HUES64 (cell line): ENCODE measurements at regions not wholly inside any gene's neighbourhood (a gene's known extent, or its start where the extent isn't known, plus 50 kb on each side); places are given as distances from the start of the nearest gene placed in this dataset.
A peak's percentile ranks its signal among the peaks of the same experiment; 100 is the strongest.

Source experiments
- H3K27ac ChIP-seq: 2 replicates; pipeline ENCODE4 v1.7.0; 2013; ENCODE audit warnings: low read depth, low read length, inconsistent platforms
- H3K27me3 ChIP-seq: 2 replicates; pipeline ENCODE4 v1.6.1; 2013; ENCODE audit warnings: mild to moderate bottlenecking, low read length; ENCODE audit not compliant: insufficient read depth
- H3K36me3 ChIP-seq: 2 replicates; pipeline ENCODE4 v1.6.1; 2013; ENCODE audit warnings: mild to moderate bottlenecking, low read length; ENCODE audit not compliant: insufficient read depth
- H3K4me1 ChIP-seq: 2 replicates; pipeline ENCODE4 v1.6.1; 2013; ENCODE audit warnings: mild to moderate bottlenecking, low read length, moderate library complexity; ENCODE audit not compliant: insufficient read depth
- H3K4me3 ChIP-seq: 2 replicates; pipeline ENCODE4 v1.5.1; 2013; ENCODE audit warnings: mild to moderate bottlenecking, low read length, moderate library complexity
- H3K9ac ChIP-seq: 2 replicates; pipeline ENCODE4 v1.6.1; 2013; ENCODE audit warnings: mild to moderate bottlenecking, low read depth, low read length
- H3K9me3 ChIP-seq: 2 replicates; pipeline ENCODE4 v1.6.1; 2013; ENCODE audit warnings: low read depth, low read length; ENCODE audit not compliant: insufficient read depth
- WGBS: fragments of 150-250, 120-280 bp; methylation state at CpG from one replicate; pipeline ENCODE4 v1.1.7; 2013; ENCODE audit warnings: missing lambda C conversion rate; 5-methylcytosine and 5-hydroxymethylcytosine counted together

DNA sequence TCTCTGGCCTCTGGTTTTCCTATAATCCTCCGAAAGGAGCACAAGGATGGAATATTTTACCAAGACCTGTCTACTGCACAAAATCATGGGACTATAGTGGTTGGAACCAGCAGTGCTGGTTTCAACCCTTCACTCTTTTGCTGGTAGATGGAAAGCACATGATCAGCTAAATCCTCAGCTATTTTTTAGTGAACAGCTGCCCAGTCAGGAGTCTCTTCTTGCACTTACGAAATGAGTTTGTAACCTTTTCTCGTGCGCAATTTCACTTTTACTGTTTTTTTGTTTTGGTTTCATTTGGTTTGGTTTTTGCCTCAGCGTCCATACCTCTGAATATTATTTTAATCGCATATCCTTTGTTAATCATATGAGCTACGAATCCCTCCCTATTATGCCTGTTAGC is 418.5 kb upstream of the CPEB2 start:
- Histone ChIP-seq H3K4me3 (no peak overlapping the region), H3K36me3 (no peaks in the 10 kb centered on the region), H3K27ac (no peak overlapping the region), H3K9me3 (no peaks in the 10 kb centered on the region), H3K9ac (no peak overlapping the region), H3K27me3 (no peaks in the 10 kb centered on the region), H3K4me1 (0 out of 2 replicates have a peak, but pooled peaks cover 2% of the 10 kb centered on the region)
- WGBS: 98% methylated on average over 6 of the region's 7 CpGs

DNA sequence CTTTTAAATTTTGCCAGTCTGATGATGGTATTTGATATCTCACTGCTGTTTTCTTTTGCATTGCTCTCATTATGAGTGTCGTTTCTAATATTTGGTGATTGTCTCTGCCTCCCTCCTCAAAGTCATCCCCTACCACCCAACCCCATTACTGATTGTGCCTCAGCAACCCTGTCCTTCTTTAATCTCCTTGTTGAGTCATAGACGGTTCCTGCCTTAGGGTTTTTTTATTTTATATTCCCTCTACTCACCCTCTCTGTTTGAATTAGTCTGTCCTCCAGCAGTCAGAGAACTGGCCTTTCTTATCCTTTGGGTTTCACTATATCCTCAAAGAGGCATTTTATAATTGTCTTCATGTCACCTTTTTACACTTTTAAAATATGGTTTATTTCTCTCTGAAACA is 409.3 kb upstream of the CPEB2 start:
- 94% methylated on average over 2 of the region's 2 CpGs for WGBS
- H3K4me3 ChIP-seq: no peak overlapping the region
- H3K4me1 ChIP-seq: no peaks in the 10 kb centered on the region
- no peaks in the 10 kb centered on the region for H3K36me3 ChIP-seq
- H3K27me3 ChIP-seq: no peaks in the 10 kb centered on the region
- H3K9ac ChIP-seq: no peak overlapping the region
- no peak overlapping the region for H3K27ac ChIP-seq
- no peaks in the 10 kb centered on the region for H3K9me3 ChIP-seq

DNA sequence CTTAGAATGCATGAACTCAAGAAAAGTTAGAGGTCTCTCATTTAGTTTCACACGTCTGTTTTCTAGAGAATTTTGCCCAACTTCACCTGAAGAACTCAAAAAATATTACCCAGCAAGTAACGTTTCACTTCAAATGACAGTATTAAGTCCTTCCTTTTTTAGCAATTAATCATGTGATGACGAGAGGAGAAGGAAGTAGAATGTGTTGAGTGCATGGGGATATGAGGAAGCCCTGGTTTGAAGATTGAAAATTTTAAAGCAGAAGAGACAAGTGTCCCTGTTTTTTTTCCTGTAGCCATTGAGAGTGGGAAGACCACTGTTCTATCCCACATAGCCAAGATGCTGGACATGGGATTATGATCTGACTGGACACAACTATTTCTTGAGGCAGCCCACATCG is 406.3 kb upstream of the CPEB2 start:
- H3K27me3 ChIP-seq: no peaks in the 10 kb centered on the region
- no peak overlapping the region for H3K27ac ChIP-seq
- no peak overlapping the region for H3K9ac ChIP-seq
- H3K4me3 ChIP-seq: no peak overlapping the region
- H3K9me3 ChIP-seq: no peaks in the 10 kb centered on the region
- H3K36me3 ChIP-seq: no peaks in the 10 kb centered on the region
- H3K4me1 ChIP-seq: no peaks in the 10 kb centered on the region
- 69% methylated on average over 4 of the region's 4 CpGs for WGBS

DNA sequence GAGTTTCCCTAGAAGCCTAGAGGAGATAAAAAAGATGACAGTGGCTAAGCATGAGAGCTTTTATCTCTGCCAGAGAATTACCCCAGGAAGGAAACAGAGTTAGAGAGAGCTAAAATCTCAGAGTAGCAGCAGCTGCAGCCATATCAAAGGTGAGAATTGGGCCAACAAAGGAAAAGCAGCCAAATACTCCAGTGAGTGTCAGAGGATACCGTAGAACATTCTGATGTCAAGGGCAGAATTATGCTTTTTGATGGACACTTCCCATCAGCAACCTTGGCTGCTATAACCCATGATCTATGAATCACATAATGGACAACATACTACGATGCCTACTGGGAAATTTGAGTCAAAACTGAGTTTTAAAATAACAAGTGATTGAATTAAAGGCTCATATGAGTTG is 405.8 kb upstream of the CPEB2 start:
- no peaks in the 10 kb centered on the region for H3K4me1 ChIP-seq
- no peaks in the 10 kb centered on the region for H3K36me3 ChIP-seq
- 97% methylated on average over 2 of the region's 2 CpGs for WGBS
- no peaks in the 10 kb centered on the region for H3K27me3 ChIP-seq
- no peaks in the 10 kb centered on the region for H3K9me3 ChIP-seq
- H3K9ac ChIP-seq: no peak overlapping the region
- H3K27ac ChIP-seq: no peak overlapping the region
- no peak overlapping the region for H3K4me3 ChIP-seq

DNA sequence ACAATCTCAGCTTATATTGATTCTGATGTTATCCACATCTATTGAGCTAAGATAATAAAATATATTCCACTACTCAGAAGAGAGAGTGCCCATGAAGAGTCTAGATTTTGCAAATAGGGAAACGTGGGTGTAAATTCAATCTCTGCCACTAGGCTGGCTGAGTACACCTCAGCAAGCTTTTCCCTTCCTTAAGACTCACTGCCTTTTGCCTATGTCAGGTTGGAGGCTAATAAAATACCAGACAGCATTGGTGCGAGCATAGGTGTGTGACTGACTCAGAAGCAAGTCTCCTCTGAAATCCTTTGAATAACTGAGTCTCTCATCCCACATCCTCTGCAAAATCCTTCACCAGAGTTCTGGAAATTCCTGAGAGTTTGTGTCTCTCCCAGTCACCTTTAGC is 405.4 kb upstream of the CPEB2 start:
- no peak overlapping the region for H3K4me3 ChIP-seq
- H3K27ac ChIP-seq: no peak overlapping the region
- no peaks in the 10 kb centered on the region for H3K27me3 ChIP-seq
- no peaks in the 10 kb centered on the region for H3K9me3 ChIP-seq
- H3K36me3 ChIP-seq: no peaks in the 10 kb centered on the region
- 72% methylated on average over 2 of the region's 2 CpGs for WGBS
- H3K4me1 ChIP-seq: peaks cover 2% of the 10 kb centered on the region
- no peak overlapping the region for H3K9ac ChIP-seq

DNA sequence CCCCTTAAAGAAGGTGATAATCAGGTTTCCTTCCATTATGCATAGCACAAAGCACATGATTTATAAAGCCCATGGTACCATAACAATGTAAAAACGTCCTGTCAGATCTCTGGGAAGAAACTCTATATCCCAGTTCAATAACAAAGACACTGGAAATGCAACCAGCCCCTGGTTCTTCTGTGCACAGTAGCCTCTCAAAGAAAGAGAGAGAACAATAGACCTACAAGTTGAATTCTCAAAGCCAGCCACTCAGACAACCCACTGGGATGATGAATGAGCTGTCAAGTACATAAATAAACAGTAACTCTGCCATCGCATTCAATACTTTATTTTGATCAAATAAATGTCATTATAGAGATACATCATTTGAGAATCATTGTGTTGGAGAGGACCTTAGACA is 400.1 kb upstream of the CPEB2 start:
- H3K4me3 ChIP-seq: no peak overlapping the region
- H3K27ac ChIP-seq: peak overlapping the region; percentile 61; the same call in 1 of the 2 replicates
- no peak overlapping the region for H3K9ac ChIP-seq
- H3K9me3 ChIP-seq: no peaks in the 10 kb centered on the region
- 13% methylated on average over 1 of the region's 2 CpGs for WGBS
- no peaks in the 10 kb centered on the region for H3K27me3 ChIP-seq
- H3K4me1 ChIP-seq: peaks cover 5% of the 10 kb centered on the region
- H3K36me3 ChIP-seq: no peaks in the 10 kb centered on the region

DNA sequence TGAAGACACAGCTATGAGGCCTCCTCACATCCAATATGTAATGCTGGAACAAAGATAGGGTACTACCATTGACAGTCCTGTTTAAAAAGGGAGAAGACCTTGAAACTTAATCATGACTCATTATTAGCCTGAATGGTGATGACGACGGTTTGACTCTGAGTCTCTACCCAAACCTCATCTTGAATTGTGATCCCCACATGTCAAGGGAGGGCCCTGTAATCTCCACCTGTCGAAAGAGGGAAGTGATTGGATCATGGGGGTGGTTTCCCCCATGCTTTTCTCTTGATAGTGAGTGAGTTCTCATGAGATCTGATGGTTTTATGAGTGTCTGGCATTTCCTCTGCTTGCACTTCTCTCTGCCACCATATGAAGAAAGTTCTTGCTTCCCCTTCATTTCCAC is 395.3 kb upstream of the CPEB2 start:
- Histone ChIP-seq H3K27ac (no peak overlapping the region), H3K36me3 (no peaks in the 10 kb centered on the region), H3K9me3 (no peaks in the 10 kb centered on the region), H3K27me3 (no peaks in the 10 kb centered on the region), H3K4me3 (no peak overlapping the region), H3K4me1 (peaks cover 1% of the 10 kb centered on the region), H3K9ac (no peak overlapping the region)
- 96% methylated on average over 3 of the region's 3 CpGs for WGBS

DNA sequence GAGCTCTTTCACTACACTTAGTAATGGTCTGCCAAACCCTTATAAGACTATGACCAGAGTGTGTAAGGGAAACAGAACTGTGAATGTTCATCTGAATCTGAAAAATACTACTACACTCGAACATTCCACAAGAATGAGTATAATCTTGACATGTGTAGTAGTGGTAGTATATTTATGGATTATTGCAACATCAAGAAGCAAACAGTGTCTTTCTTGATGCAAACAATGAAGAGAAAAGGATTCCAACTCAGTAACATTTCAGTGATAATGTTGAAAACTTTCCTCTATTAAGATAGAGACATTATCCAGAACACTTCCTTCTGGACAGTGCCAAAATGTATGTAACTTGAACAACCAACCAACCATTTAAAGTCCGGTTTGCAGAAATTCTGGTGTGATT is 394.7 kb upstream of the CPEB2 start:
- H3K27me3 ChIP-seq: no peaks in the 10 kb centered on the region
- no peak overlapping the region for H3K4me3 ChIP-seq
- H3K36me3 ChIP-seq: no peaks in the 10 kb centered on the region
- H3K9me3 ChIP-seq: no peaks in the 10 kb centered on the region
- H3K4me1 ChIP-seq: no peaks in the 10 kb centered on the region
- 95% methylated on average over 1 of the region's 2 CpGs for WGBS
- no peak overlapping the region for H3K9ac ChIP-seq
- no peak overlapping the region for H3K27ac ChIP-seq

DNA sequence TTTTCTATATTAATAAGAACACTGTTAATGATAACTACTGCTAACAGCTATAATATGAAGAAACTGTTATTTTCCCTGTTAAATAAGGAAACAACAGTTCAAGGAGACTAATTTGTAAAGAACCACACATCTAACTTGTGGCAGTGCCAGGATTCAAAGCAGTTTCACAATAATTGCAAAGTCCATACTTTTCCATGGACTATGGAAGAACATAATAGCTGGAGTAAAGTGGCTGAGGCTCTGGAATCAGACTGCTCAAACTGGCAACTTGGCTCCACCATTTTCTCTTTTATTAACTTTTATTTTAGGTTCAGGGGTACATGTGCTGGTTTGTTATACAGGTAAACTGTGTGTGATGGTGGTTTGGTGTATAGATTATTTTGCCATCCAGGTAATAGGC is 393.7 kb upstream of the CPEB2 start:
- Histone ChIP-seq H3K36me3 (no peaks in the 10 kb centered on the region), H3K9me3 (no peaks in the 10 kb centered on the region), H3K27ac (no peak overlapping the region)

DNA sequence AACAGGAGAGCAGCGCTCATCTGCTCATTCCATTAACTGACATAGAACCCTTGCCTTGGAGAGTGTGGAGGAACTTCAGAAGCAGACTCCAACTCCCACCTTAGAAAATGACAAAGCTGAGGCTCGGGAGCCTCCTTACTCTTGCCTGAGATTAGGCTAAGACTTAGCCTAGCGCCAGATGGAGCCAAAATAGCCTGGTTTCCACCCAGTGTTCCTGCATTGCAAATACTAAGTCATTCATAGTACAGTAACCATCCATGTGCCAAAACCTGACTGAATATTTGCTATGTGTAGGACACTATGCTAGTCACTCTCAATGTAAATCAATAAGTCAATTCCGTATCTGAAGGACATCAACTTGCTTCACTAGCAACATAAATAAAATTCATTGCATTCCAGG is 387.4 kb upstream of the CPEB2 start:
- H3K9me3 ChIP-seq: no peaks in the 10 kb centered on the region
- no peaks in the 10 kb centered on the region for H3K27me3 ChIP-seq
- H3K4me3 ChIP-seq: no peak overlapping the region
- no peaks in the 10 kb centered on the region; the same call in 1 of the 2 replicates for H3K4me1 ChIP-seq
- no peak overlapping the region for H3K9ac ChIP-seq
- no peaks in the 10 kb centered on the region for H3K36me3 ChIP-seq
- no peak overlapping the region for H3K27ac ChIP-seq
- WGBS: 69% methylated on average over 4 of the region's 4 CpGs

More for the DNA sequence above, 393.7 kb upstream of the CPEB2 start:
- Histone ChIP-seq H3K9ac (no peak overlapping the region), H3K4me3 (no peak overlapping the region), H3K27me3 (no peaks in the 10 kb centered on the region), H3K4me1 (no peaks in the 10 kb centered on the region)

DNA sequence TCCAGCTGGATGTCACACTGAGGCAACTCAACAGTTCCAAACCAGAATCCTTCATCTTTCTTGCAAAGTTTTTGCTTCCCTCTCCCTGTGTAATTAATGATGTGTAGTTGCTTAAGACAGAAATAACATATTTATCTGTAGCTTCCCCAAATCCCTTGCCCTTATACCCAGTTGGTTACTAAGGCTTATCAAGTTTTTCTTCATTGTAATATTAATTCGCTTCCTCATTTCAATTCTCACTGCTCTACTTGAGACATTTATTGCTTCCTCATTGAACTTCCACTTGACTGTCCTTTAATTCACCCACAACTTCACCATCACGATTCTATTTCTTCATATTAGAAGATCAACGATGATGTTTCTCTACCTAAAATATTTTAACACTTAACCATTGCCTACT is 386.6 kb upstream of the CPEB2 start:
- no peak overlapping the region for H3K9ac ChIP-seq
- H3K4me1 ChIP-seq: peaks cover 8% of the 10 kb centered on the region
- no peaks in the 10 kb centered on the region for H3K27me3 ChIP-seq
- H3K9me3 ChIP-seq: no peaks in the 10 kb centered on the region
- no peak overlapping the region for H3K27ac ChIP-seq
- H3K4me3 ChIP-seq: no peak overlapping the region
- H3K36me3 ChIP-seq: no peaks in the 10 kb centered on the region
- 97% methylated on average over 3 of the region's 3 CpGs for WGBS

DNA sequence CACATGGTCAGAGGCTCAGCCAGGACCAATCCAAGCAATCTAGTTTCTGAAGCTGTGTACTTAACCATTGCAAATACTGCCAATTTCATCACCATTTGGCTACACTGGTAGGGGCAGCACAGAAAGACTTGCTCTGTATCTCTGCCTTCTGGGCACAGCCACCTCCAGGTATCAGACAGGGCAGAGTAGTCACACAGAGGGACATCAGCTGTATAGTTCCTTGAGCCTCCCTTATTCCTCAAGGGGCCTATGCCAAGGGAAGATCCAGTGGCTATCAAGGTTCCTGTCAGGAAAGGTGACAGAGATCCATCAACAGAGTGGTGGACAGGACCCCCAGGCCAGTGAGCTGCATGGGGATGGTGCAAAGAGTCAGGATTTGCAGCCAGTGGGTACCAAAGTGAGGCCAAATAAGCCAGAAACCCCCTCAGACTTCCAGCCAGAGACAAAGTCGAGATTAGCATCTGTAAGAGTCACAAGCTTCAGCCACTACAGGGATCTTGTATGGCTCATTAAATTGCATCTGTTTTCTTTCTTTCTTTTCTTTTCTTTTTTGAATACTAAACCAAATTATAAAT is 381.6 kb upstream of the CPEB2 start:
- H3K4me1 ChIP-seq: peaks cover 28% of the 10 kb centered on the region
- 23% methylated on average over 1 of the region's 1 CpG for WGBS
- H3K4me3 ChIP-seq: no peak overlapping the region
- no peaks in the 10 kb centered on the region for H3K36me3 ChIP-seq
- no peaks in the 10 kb centered on the region for H3K27me3 ChIP-seq
- H3K9ac ChIP-seq: no peak overlapping the region
- H3K9me3 ChIP-seq: no peaks in the 10 kb centered on the region
- H3K27ac ChIP-seq: no peak overlapping the region; the same call in 1 of the 2 replicates
